IMR-90 (cell line): ENCODE measurements at regions not wholly inside any gene's neighbourhood (a gene's known extent, or its start where the extent isn't known, plus 50 kb on each side); places are given as distances from the start of the nearest gene placed in this dataset.
A peak's percentile ranks its signal among the peaks of the same experiment; 100 is the strongest.

Source experiments
- ATAC-seq: fragments of 200-7000 bp; cut with Tn5 transposase; 2 replicates; pipeline ENCODE4 v1.9.1; 2020; ENCODE audit warnings: low read depth, mild to moderate bottlenecking, moderate library complexity
- BruUV-seq: library from RNA; stranded (reverse); fragments of 400-500 nt; replicated peaks from 2 replicates; lab custom pipeline; 2021; lab: Mats Ljungman, UMichigan
- CTCF ChIA-PET: fragments of 300-600 bp; formaldehyde crosslinking; extraction: SDS; loops from one replicate; lab custom pipeline; 2021; ENCODE audit warnings: antibody characterized with exemption; lab: Yijun Ruan, JAX
- POLR2A ChIA-PET: fragments of 300-600 bp; sonication (Branson Sonifier 250); formaldehyde crosslinking; loops from one replicate; lab custom pipeline; 2022; ENCODE audit warnings: antibody characterized with exemption; ENCODE audit not compliant: unreplicated experiment; lab: Charles Lee
- DNase-seq: peaks from one replicate; pipeline ENCODE4 v3.0.0; 2013
- H2AFZ ChIP-seq: replicated peaks from 2 replicates; pipeline ENCODE3; 2013; ENCODE audit warnings: low read length, mild to moderate bottlenecking; ENCODE audit not compliant: poor library complexity
- H2AK5ac ChIP-seq: 2 replicates; pipeline ENCODE4 v1.6.1; 2013; ENCODE audit warnings: low read depth, low read length, inconsistent platforms
- H2AK9ac ChIP-seq: replicated peaks from 2 replicates; pipeline ENCODE3; 2013; ENCODE audit warnings: mild to moderate bottlenecking, low read depth, low read length, moderate library complexity; ENCODE audit not compliant: poor library complexity
- H2BK120ac ChIP-seq: 2 replicates; pipeline ENCODE4 v1.6.1; 2013; ENCODE audit warnings: low read depth, low read length, inconsistent platforms
- H2BK15ac ChIP-seq: 3 replicates; pipeline ENCODE4 v1.6.1; 2013; ENCODE audit warnings: low read depth, low read length, inconsistent platforms
- H2BK20ac ChIP-seq: 2 replicates; pipeline ENCODE4 v1.6.1; 2013; ENCODE audit warnings: low read depth, mild to moderate bottlenecking, inconsistent platforms, low read length, moderate library complexity
- H2BK5ac ChIP-seq: 2 replicates; pipeline ENCODE4 v1.6.1; 2013; ENCODE audit warnings: mild to moderate bottlenecking, low read depth, low read length, inconsistent platforms; ENCODE audit not compliant: poor library complexity, severe bottlenecking
- H3K14ac ChIP-seq: replicated peaks from 2 replicates; pipeline ENCODE4 v1.6.1; 2013; ENCODE audit warnings: low read depth, low read length, inconsistent platforms
- H3K18ac ChIP-seq: 2 replicates; pipeline ENCODE4 v1.6.1; 2013; ENCODE audit warnings: low read depth, low read length, control low read depth
- H3K23ac ChIP-seq: 2 replicates; pipeline ENCODE4 v1.6.1; 2013; ENCODE audit warnings: low read depth, low read length, inconsistent platforms
- H3K27ac ChIP-seq: 2 replicates; pipeline ENCODE4 v1.5.1; 2013; ENCODE audit warnings: mild to moderate bottlenecking, control low read depth, low read length; ENCODE audit not compliant: insufficient read depth
- H3K27me3 ChIP-seq: 2 replicates; pipeline ENCODE4 v1.6.1; 2013; ENCODE audit warnings: low read length; ENCODE audit not compliant: control insufficient read depth, insufficient read depth
- H3K36me3 ChIP-seq: 2 replicates; pipeline ENCODE4 v1.6.1; 2013; ENCODE audit warnings: low read length, mixed read lengths; ENCODE audit not compliant: control insufficient read depth, insufficient read depth
- H3K4ac ChIP-seq: 2 replicates; pipeline ENCODE4 v1.6.1; 2013; ENCODE audit warnings: low read depth, low read length, inconsistent platforms
- H3K4me1 ChIP-seq: 2 replicates; pipeline ENCODE4 v1.6.1; 2013; ENCODE audit warnings: low read length, mixed read lengths; ENCODE audit not compliant: control insufficient read depth, insufficient read depth
- H3K4me2 ChIP-seq: 2 replicates; pipeline ENCODE4 v1.6.1; 2013; ENCODE audit warnings: low read depth, mild to moderate bottlenecking, control low read depth, low read length, moderate library complexity
- H3K4me3 ChIP-seq: 2 replicates; pipeline ENCODE4 v1.5.1; 2013; ENCODE audit warnings: low read depth, mild to moderate bottlenecking, control low read depth, low read length, moderate library complexity; ENCODE audit not compliant: insufficient read depth
- H3K56ac ChIP-seq: 2 replicates; pipeline ENCODE4 v1.6.1; 2013; ENCODE audit warnings: low read length, inconsistent platforms; ENCODE audit not compliant: insufficient read depth; ENCODE audit errors: extremely low read depth
- H3K79me1 ChIP-seq, 2 experiments: 2 replicates each; pipeline ENCODE4 v1.6.1; 2013; ENCODE audit warnings: low read length in 2 of 2, inconsistent platforms in 1 of 2, low read depth in 1 of 2
- H3K9ac ChIP-seq: 2 replicates; pipeline ENCODE4 v1.6.1; 2013; ENCODE audit warnings: low read depth, low read length, control low read depth
- H3K9me1 ChIP-seq: 2 replicates; pipeline ENCODE4 v1.6.1; 2013; ENCODE audit warnings: low read length, inconsistent platforms; ENCODE audit not compliant: insufficient read depth
- H3K9me3 ChIP-seq: 2 replicates; pipeline ENCODE4 v1.6.1; 2013; ENCODE audit warnings: low read length; ENCODE audit not compliant: control insufficient read depth, insufficient read depth
- H4K20me1 ChIP-seq: 2 replicates; pipeline ENCODE4 v1.6.1; 2013; ENCODE audit warnings: low read length, inconsistent platforms; ENCODE audit not compliant: insufficient read depth
- H4K5ac ChIP-seq: 2 replicates; pipeline ENCODE4 v1.6.1; 2013; ENCODE audit warnings: mild to moderate bottlenecking, low read depth, low read length, control low read depth
- H4K8ac ChIP-seq, 2 experiments: 2 replicates each; pipeline ENCODE4 v1.6.1; 2013; ENCODE audit warnings: low read depth in 2 of 2, low read length in 2 of 2, control low read depth in 1 of 2, inconsistent platforms in 1 of 2
- H4K91ac ChIP-seq: 2 replicates; pipeline ENCODE4 v1.6.1; 2013; ENCODE audit warnings: low read depth, low read length, inconsistent platforms; ENCODE audit not compliant: insufficient read depth
- BHLHE40 ChIP-seq: fragments of 150-350 bp; IDR thresholded peaks from 2 replicates; pipeline ENCODE4 v1.6.1; 2016; ENCODE audit warnings: mild to moderate bottlenecking, low read depth, low read length
- CEBPB ChIP-seq: IDR thresholded peaks from 2 replicates; pipeline ENCODE4 v1.6.1; 2012; ENCODE audit warnings: low read depth, low read length, improper control_type of control experiment
- CHD1 ChIP-seq: IDR thresholded peaks from 2 replicates; pipeline ENCODE4 v1.6.1; 2012; ENCODE audit warnings: low read depth, low read length, improper control_type of control experiment
- ELK1 ChIP-seq: fragments of 150-350 bp; IDR thresholded peaks from 2 replicates; pipeline ENCODE4 v1.6.1; 2016; ENCODE audit warnings: low read depth, mild to moderate bottlenecking, low read length, moderate library complexity, borderline replicate concordance
- FOS ChIP-seq: fragments of 150-350 bp; IDR thresholded peaks from 2 replicates; pipeline ENCODE4 v1.6.1; 2016; ENCODE audit warnings: low read depth, low read length
- MAFK ChIP-seq: IDR thresholded peaks from 2 replicates; pipeline ENCODE4 v1.6.1; 2012; ENCODE audit warnings: low read depth, low read length, improper control_type of control experiment
- MAZ ChIP-seq: IDR thresholded peaks from 2 replicates; pipeline ENCODE4 v1.6.1; 2012; ENCODE audit warnings: low read depth, mild to moderate bottlenecking, low read length, improper control_type of control experiment, moderate library complexity, borderline replicate concordance
- MXI1 ChIP-seq: IDR thresholded peaks from 2 replicates; pipeline ENCODE4 v1.6.1; 2012; ENCODE audit warnings: low read depth, mild to moderate bottlenecking, low read length, moderate library complexity, borderline replicate concordance
- NFE2L2 ChIP-seq: fragments of 150-350 bp; IDR thresholded peaks from 2 replicates; pipeline ENCODE4 v1.6.1; 2016; ENCODE audit warnings: low read depth, mild to moderate bottlenecking, low read length
- POLR2A ChIP-seq: IDR thresholded peaks from 2 replicates; pipeline ENCODE4 v1.6.1; 2012; ENCODE audit warnings: mild to moderate bottlenecking, low read depth, low read length
- RAD21 ChIP-seq: IDR thresholded peaks from 2 replicates; pipeline ENCODE4 v1.6.1; 2012; ENCODE audit warnings: low read length, improper control_type of control experiment
- RCOR1 ChIP-seq: IDR thresholded peaks from 2 replicates; pipeline ENCODE4 v1.6.1; 2012; ENCODE audit warnings: mild to moderate bottlenecking, low read length, improper control_type of control experiment; ENCODE audit not compliant: insufficient replicate concordance
- RFX5 ChIP-seq: IDR thresholded peaks from 2 replicates; pipeline ENCODE4 v1.8.0; 2012; ENCODE audit warnings: low read depth, mild to moderate bottlenecking, low read length, moderate library complexity
- SMC3 ChIP-seq: fragments of 150-350 bp; IDR thresholded peaks from 2 replicates; pipeline ENCODE4 v1.6.1; 2016; ENCODE audit warnings: low read depth, mild to moderate bottlenecking, antibody characterized with exemption, low read length, moderate library complexity
- USF2 ChIP-seq: fragments of 150-350 bp; IDR thresholded peaks from 2 replicates; pipeline ENCODE4 v1.6.1; 2017; ENCODE audit warnings: mild to moderate bottlenecking, antibody characterized with exemption, low read length, low read depth
- WGBS, 2 experiments: methylation state at CpG; one replicate each; pipeline versions ENCODE4 v1.1.5 to v1.1.7; 2013; ENCODE audit warnings: missing lambda C conversion rate in 2 of 2; ENCODE audit not compliant: insufficient read length in 1 of 2; ENCODE audit errors: extremely low coverage in 2 of 2; 5-methylcytosine and 5-hydroxymethylcytosine counted together
- dilution Hi-C: fragments of 300-500 bp; cut with HindIII; formaldehyde crosslinking; loops from one replicate; pipeline ENCODE4 v1.14.3; 2018; ENCODE audit warnings: low sequenced_read_pairs; ENCODE audit not compliant: unreplicated experiment
- in situ Hi-C: fragments of 300-500 bp; cut with MboI; formaldehyde crosslinking; loops from 3 replicates; pipeline ENCODE4 v1.14.3; 2019; ENCODE audit warnings: low sequenced_read_pairs, inconsistent platforms, mixed read lengths
- intact Hi-C: fragments of 100-400 bp; cut with micrococcal nuclease; formaldehyde crosslinking; loops from 2 replicates; pipeline ENCODE4 v1.10.0; 2022

- no TSS peak for BruUV-seq
- intact Hi-C loops = no loop called here
- ChIA-PET CTCF (no interaction called here), POLR2A (interaction anchor here (0.5 kb wide), 1 partner anchor 540 kb away, joined by 4 read pairs; no protein-coding TSS in a partner anchor)
- Histone ChIP-seq H2BK15ac (no peak overlapping the region), H4K91ac (no peak overlapping the region; the same call in 1 of the 2 replicates), H4K8ac (no peak overlapping the region), H3K18ac (no peak overlapping the region; the same call in 1 of the 2 replicates), H3K9me3 (no peaks in the 10 kb centered on the region; the same call in 1 of the 2 replicates), H3K9ac (no peak overlapping the region), H2AFZ (peak overlapping the region; percentile 37), H4K20me1 (no peaks in the 10 kb centered on the region), H2BK5ac (no peak overlapping the region), H3K27me3 (peaks cover 3% of the 10 kb centered on the region; the same call in 1 of the 2 replicates), H3K4me3 (no peak overlapping the region), H3K27ac (no peak overlapping the region), H2BK20ac (no peak overlapping the region), H3K9me1 (peaks cover 5% of the 10 kb centered on the region), H2BK120ac (peak overlapping the region; percentile 8; the same call in 1 of the 2 replicates), H3K4me1 (peaks cover 5% of the 10 kb centered on the region), H3K14ac (0 out of 2 replicates have a peak overlapping the region, but pooled peaks have one; percentile 18), H4K5ac (no peak overlapping the region; the same call in 1 of the 2 replicates), H2AK9ac (no peak overlapping the region), H3K4me2 (no peak overlapping the region), H3K56ac (no peak overlapping the region), H3K23ac (peak overlapping the region; percentile 15; the same call in 1 of the 2 replicates), H2AK5ac (no peak overlapping the region), H3K79me1 (no peaks in the 10 kb centered on the region), H3K4ac (no peak overlapping the region), H3K36me3 (no peaks in the 10 kb centered on the region)
- DNase-seq (peak; percentile 10), ATAC-seq (0 out of 2 replicates have a peak, but pooled peaks have one; percentile 27)
- dilution Hi-C loops = no loop called here
- 36% methylated on average over 7 of the region's 14 CpGs; no CpG with 5 or more reads in 1 of the 2 experiments for WGBS, 2 experiments
- in situ Hi-C loops = no loop called here
- no peak for TF ChIP-seq RCOR1
- TF ChIP-seq USF2 = no peak
- no peak for TF ChIP-seq RAD21
- no peak for TF ChIP-seq NFE2L2
- TF ChIP-seq ELK1 = no peak
- TF ChIP-seq POLR2A = no peak
- no peak for TF ChIP-seq FOS
- no peak for TF ChIP-seq MAZ
- no peak for TF ChIP-seq MAFK
- no peak for TF ChIP-seq RFX5
- no peak for TF ChIP-seq MXI1
- no peak for TF ChIP-seq CEBPB
- no peak for TF ChIP-seq CHD1
- TF ChIP-seq BHLHE40 = no peak
- TF ChIP-seq SMC3 = no peak
These were observed 229.2 kb upstream of the MAP3K1 start for GRCh38 chr5:56585999-56586691.
